Mesothelial cell of epicardium (in vitro differentiated cells): ENCODE measurements at regions not wholly inside any gene's neighbourhood (a gene's known extent, or its start where the extent isn't known, plus 50 kb on each side); places are given as distances from the start of the nearest gene placed in this dataset.

Experiments
- DNase-seq, 2 experiments: peaks; one replicate each; pipeline ENCODE4 v3.0.0; 2021; ENCODE audit warnings: low spot score in 2 of 2; ENCODE audit not compliant: unreplicated experiment in 2 of 2
- H3K27ac Mint-ChIP-seq: 2 replicates; pipeline ENCODE4 v1.8.0; 2021; ENCODE audit warnings: mixed read lengths
- H3K27me3 Mint-ChIP-seq: 2 replicates; pipeline ENCODE4 v1.8.0; 2021; ENCODE audit warnings: low read depth, mixed read lengths
- H3K36me3 Mint-ChIP-seq: 2 replicates; pipeline ENCODE4 v1.8.0; 2021; ENCODE audit warnings: mixed read lengths
- H3K4me1 Mint-ChIP-seq: 2 replicates; pipeline ENCODE4 v1.8.0; 2021; ENCODE audit warnings: mixed read lengths
- H3K4me3 Mint-ChIP-seq: 2 replicates; pipeline ENCODE4 v1.8.0; 2021; ENCODE audit warnings: mild to moderate bottlenecking, moderate library complexity, mixed read lengths
- H3K9me3 Mint-ChIP-seq: 2 replicates; pipeline ENCODE4 v1.8.0; 2021; ENCODE audit warnings: mixed read lengths
- TF ChIP-seq, protein P1 (sequence below): fragments of 200-600 bp; sonication (generic); IDR thresholded peaks from one replicate; pipeline ENCODE4 v1.5.0; 2021; ENCODE audit warnings: antibody characterized with exemption; ENCODE audit not compliant: unreplicated experiment

DNA sequence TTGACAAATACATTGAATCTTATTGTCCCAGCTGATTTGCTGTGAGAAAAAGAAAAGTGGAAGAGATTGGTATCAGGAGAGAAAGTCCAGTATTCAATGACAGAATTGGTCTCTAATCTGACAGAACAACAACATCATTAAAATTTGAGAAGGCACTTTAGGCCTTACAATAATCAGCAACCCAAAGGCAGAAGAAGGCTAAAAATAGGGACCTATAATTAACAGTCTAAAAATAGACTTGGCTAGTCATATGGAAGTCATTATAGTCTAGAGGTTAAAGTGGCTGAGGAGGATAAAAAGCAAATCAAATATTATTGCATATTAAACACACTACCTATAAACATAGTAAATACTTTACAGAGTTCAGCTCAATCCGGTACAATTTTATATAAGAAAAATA is 393.6 kb upstream of the JAG1 start:
- peaks cover 10% of the 10 kb centered on the region for H3K4me1 Mint-ChIP-seq
- no peak for DNase-seq
- no peak overlapping the region for H3K4me3 Mint-ChIP-seq
- TF ChIP-seq, protein P1, sequence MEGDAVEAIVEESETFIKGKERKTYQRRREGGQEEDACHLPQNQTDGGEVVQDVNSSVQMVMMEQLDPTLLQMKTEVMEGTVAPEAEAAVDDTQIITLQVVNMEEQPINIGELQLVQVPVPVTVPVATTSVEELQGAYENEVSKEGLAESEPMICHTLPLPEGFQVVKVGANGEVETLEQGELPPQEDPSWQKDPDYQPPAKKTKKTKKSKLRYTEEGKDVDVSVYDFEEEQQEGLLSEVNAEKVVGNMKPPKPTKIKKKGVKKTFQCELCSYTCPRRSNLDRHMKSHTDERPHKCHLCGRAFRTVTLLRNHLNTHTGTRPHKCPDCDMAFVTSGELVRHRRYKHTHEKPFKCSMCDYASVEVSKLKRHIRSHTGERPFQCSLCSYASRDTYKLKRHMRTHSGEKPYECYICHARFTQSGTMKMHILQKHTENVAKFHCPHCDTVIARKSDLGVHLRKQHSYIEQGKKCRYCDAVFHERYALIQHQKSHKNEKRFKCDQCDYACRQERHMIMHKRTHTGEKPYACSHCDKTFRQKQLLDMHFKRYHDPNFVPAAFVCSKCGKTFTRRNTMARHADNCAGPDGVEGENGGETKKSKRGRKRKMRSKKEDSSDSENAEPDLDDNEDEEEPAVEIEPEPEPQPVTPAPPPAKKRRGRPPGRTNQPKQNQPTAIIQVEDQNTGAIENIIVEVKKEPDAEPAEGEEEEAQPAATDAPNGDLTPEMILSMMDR: no peak
- H3K27me3 Mint-ChIP-seq: peaks cover 7% of the 10 kb centered on the region
- no peaks in the 10 kb centered on the region for H3K36me3 Mint-ChIP-seq
- no peak overlapping the region for H3K27ac Mint-ChIP-seq
- peaks cover 12% of the 10 kb centered on the region for H3K9me3 Mint-ChIP-seq

DNA sequence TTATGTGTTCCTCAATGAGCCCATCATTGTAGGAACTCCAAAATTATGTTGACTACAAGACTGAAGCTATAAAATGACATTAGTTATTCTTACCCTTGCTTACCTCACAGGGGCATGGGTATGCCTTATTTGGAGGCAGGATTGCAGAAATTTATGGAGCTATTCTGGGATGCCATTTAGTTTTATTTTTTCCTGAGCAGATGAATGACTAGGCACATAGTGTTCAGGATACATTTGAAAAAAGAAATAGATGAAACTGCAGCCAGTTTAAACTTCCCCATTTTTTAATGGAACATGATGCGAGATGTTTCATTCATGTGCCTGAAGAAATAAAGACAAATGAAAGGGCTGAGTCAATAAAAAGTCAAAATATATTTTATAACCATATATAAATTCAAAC is 399.2 kb upstream of the JAG1 start:
- H3K4me1 Mint-ChIP-seq: no peaks in the 10 kb centered on the region
- peaks cover 17% of the 10 kb centered on the region for H3K9me3 Mint-ChIP-seq
- no peaks in the 10 kb centered on the region for H3K36me3 Mint-ChIP-seq
- H3K4me3 Mint-ChIP-seq: no peak overlapping the region
- H3K27ac Mint-ChIP-seq: no peak overlapping the region
- TF ChIP-seq, protein P1: no peak
- no peak for DNase-seq
- H3K27me3 Mint-ChIP-seq: no peaks in the 10 kb centered on the region

DNA sequence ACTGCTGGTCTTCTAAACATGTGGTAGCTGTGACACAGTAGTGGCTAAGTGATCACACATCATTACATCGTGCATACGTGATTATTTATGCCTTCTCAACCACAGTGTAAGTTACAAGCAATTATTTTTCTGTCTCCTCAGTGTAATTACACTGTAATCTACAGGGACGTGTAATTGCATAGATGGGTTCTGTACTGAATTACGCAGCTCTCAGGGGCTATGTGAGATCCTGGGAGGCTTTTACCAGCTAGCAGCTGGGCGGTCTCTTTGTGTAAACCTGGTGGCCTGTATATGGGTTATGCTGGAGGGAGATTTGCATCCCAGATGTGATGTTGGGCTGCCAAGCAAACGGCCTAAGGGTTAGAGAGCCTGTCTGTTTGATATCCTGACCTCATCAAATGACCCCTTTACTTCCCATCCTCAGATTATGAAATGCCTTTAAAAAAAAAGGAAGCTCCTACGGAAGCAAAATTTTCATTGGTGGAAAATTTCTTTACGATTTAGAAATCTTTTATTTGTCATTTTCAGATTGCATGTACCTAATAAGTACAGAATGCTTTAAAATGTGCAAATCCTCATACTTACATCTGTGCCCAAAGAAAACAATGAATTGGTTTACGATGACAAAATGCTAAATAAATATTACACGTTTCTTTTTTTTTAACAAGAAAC is 402.8 kb upstream of the JAG1 start:
- Mint-ChIP-seq H3K4me1 (no peaks in the 10 kb centered on the region), H3K9me3 (peaks cover 13% of the 10 kb centered on the region), H3K27me3 (peaks cover 2% of the 10 kb centered on the region)

DNA sequence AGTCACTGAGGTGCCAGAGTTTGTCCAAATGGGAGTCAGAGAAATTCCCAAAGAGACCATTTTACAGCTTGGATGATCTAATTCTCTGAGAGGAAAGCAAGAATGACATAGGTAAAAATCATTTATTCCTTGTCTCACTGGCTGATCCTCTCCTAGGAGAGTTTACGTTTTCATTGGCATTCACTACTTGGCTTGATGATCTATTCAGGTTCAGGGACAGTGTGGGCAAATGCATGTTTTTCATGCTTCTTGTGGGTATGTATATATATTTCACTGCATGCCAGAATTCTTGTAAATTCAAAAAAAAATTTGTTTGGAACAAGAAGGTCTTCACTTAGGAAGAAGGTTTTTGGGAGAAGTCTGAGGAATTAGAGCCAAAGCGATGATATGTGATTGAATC is 403.4 kb upstream of the JAG1 start:
- TF ChIP-seq, protein P1: no peak
- no peaks in the 10 kb centered on the region for H3K4me1 Mint-ChIP-seq
- no peak overlapping the region for H3K4me3 Mint-ChIP-seq
- H3K27ac Mint-ChIP-seq: no peak overlapping the region
- no peak for DNase-seq
- H3K27me3 Mint-ChIP-seq: peaks cover 4% of the 10 kb centered on the region
- peaks cover 7% of the 10 kb centered on the region for H3K9me3 Mint-ChIP-seq
- H3K36me3 Mint-ChIP-seq: no peaks in the 10 kb centered on the region

More for the DNA sequence above, 402.8 kb upstream of the JAG1 start:
- Mint-ChIP-seq H3K27ac (no peak overlapping the region), H3K36me3 (no peaks in the 10 kb centered on the region), H3K4me3 (no peak overlapping the region)
- no peak for DNase-seq
- TF ChIP-seq, protein P1: no peak

DNA sequence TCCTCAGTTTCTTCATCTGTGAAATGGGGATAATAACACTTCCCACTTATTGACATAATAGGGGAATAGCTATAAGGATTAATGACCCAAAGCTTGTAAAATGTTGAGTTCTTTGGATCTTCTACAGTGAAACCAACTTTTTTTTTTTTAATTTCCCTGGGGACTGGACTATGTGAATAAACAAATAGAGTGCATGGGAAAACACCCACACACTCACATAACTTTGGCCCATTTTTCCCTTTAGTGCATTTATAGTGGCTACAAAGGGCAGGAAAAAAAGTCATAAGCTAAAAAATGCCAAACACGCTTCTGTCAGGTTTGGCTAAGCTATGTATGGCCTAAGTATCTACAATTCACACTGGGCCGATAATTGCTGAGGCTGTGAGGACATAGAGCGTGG is 406.2 kb upstream of the JAG1 start:
- no peak overlapping the region for H3K27ac Mint-ChIP-seq
- H3K9me3 Mint-ChIP-seq: no peaks in the 10 kb centered on the region
- no peak for DNase-seq
- no peak overlapping the region for H3K4me3 Mint-ChIP-seq
- no peaks in the 10 kb centered on the region for H3K4me1 Mint-ChIP-seq
- peaks cover 7% of the 10 kb centered on the region for H3K27me3 Mint-ChIP-seq
- H3K36me3 Mint-ChIP-seq: no peaks in the 10 kb centered on the region
- TF ChIP-seq, protein P1: no peak
